CD4-positive, alpha-beta T cell treated with Interleukin-4 for 1 hour (primary cell): ENCODE measurements at regions not wholly inside any gene's neighbourhood (a gene's known extent, or its start where the extent isn't known, plus 50 kb on each side); places are given as distances from the start of the nearest gene placed in this dataset.

Experiments used
- DNase-seq, 2 donors: peaks; one replicate each; pipeline ENCODE4 v3.0.0-alpha.2; 2020 to 2022

DNA sequence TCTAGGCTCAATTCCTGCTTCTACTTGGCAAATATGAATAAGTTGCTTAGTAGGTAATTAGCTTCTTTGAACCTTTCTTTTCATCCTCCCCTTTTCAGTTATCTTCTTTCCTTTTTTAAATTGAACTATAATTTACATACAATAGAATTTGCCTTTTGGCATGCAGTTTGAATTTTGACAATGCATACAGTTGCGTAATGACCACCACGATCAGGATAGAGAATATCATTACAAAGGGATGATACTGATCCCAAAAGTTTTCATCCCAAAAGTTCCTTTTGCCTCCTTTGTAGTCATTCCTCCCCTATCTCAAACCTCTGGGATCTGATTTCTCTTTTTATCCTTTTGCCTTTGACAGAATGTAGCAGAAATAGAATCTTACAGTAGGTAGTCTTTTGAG, 164.4 kb downstream of the NOC3L start:
- no peak for DNase-seq

- DNase-seq: no peak
These were observed 163.2 kb downstream of the NOC3L start for GRCh38 chr10:94199565-94199964.

DNA sequence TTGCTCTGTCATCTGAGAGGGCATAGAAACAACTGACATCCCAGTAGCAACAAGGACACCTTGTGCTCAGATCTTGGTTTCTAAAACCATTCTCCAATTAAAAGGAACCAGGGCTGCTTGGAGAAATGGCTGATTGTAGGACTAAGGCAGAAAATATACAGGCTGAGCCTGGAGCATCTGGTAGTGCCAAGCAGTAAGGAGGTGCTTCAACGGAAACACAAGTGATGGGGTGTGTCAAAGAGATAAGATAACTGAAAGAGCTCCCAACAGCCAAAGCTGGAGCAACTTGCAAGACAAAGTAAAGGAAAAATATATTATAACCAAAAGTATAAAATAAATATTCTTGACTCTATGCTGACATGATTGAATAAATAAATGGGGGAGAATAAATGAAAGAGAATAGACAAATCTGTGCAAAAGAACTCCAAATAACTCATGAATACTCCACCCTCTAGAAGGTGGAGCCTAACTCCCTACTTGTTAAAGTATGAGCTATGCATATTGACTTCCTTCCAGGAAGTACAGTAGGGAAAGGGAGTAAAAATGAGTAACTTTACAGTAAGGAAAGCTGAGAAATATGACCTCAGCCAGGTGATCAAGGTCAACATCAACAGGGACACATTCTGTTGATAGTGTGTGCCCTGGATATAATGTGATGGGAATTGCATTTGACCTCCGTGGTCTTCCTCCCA, 162.4 kb downstream of the NOC3L start:
- DNase-seq: no peak

GRCh38 chr10:94205396-94205831, 157.3 kb downstream of the NOC3L start:
- DNase-seq: no peak

DNA sequence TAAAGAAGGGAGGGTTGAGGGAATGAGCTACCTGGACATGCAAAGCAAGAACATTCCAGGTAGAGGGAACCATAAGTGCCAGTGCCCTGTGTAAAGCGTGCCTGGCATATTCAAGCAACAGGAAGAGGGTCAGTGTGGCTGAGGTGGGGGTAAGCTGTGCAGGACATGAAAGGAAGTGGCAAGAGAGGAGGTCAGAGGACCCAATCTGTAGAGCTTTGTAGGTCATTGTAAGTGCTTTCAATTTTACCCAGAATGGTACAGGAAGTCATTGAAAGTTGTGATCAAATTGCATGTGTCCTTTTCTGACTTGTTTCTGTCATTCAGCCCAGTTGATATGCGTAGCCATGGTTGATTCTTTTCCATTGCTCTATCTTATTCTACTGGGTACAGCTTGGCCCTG, 156.6 kb downstream of the NOC3L start:
- DNase-seq: no peak

- DNase-seq: no peak
These were observed 154.4 kb downstream of the NOC3L start for GRCh38 chr10:94208315-94208714.

DNA sequence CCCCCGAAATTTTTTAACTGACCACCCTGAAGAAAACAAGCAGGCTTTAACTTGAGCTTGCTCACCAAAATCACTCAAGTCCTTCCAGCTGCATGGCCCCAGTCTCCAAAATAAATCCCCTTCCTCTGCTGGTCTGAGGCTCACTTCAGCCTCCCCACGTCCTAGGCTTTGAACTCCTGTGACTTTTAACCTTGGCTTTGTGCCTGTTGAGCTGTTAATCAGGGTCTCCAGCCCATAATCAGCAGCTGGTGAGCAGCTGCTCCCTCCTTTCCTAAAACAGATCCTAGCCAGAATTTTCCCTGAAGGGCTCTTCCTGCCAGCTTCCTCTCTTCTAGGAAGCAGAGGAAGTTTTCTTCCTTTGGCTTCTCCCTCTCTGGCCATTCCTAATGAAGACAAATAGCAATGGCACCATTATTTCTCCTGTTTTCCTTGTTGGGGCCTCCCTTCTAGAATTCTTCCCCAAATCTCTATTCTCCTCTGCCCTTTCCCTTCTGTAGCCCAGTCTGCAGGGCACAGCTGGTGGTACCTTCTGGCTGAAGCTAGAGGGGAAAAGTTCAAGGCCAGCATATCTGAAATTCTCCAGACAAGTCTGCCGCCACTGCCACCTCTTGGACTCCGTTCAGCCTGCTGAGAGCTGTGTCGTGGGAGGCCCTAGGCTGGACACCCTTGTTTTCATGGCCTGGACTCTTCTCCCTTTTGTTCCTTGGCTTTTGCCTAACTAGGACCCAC, 152.1 kb downstream of the NOC3L start:
- DNase-seq: no peak

DNA sequence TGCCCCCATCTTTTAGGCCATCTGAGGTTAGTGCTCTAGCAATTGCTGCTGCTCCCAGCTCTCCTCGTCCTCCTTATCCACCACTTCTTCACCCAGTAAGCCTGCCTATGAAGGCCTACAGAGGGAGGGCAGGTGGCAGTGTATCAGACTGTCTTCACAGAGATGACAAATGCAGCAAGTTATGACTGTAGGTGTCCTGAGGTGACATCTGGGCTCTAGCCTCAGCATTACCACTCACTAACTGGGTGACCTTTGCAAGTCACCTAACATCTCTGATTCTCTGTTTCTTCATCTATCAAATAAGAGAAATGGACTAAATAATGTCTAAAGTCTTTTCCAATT, 151.6 kb downstream of the NOC3L start:
- no peak for DNase-seq

GRCh38 chr10:94213001-94213530, 149.7 kb downstream of the NOC3L start:
- no peak for DNase-seq

GRCh38 chr10:94213980-94214379, 148.8 kb downstream of the NOC3L start:
- no peak for DNase-seq

DNA sequence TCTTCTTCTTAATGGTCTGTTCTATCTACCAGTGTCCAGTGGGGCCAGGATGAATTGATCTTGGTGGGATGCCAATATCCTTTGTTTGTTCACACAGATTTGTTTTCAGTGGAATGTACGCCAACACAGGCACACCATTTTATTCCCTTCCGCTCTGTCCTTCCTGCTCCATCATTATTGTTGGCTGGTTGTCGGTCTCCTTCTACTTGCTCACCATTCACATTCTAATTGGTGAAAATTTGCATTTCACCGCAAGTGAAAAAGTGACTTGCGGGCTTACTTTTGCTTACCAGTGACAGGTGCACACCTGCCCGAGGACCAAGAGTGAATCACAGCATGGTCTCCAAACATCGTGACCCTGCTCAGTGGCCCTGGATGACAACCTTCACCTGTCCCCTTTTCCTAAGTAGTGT, 148.3 kb downstream of the NOC3L start:
- DNase-seq: no peak

DNA sequence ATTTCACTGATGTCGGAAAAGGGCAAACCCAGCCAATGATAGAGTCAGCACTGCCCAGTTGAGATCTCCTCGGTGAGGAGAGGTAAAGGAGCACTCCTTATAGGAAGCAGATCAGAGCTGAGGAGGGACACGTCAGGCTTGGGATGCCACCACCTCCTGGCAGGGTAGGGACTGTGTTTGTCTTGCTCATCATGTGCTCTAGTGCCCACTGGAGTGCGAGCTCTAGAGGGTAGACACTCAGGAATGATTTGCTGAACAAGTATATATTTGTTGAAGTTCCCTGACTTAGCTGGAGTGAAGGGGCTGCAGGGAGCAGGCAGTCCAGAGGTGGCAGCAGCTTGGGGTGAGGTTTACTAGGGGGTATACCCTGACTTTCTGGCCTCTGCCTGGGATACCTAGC, 146.5 kb downstream of the NOC3L start:
- DNase-seq: no peak

GRCh38 chr10:94217411-94217810, 145.3 kb downstream of the NOC3L start:
- no peak for DNase-seq

GRCh38 chr10:94218493-94219183, 144.1 kb downstream of the NOC3L start:
- no peak for DNase-seq

- no peak for DNase-seq
These were observed 142.9 kb downstream of the NOC3L start for GRCh38 chr10:94219829-94220228.

- DNase-seq: no peak
These were observed 142.0 kb downstream of the NOC3L start for GRCh38 chr10:94220717-94221116.

- DNase-seq: no peak
These were observed 138.9 kb downstream of the NOC3L start for GRCh38 chr10:94223702-94224370.

- DNase-seq: no peak
These were observed 138.1 kb downstream of the NOC3L start for GRCh38 chr10:94224656-94225055.

GRCh38 chr10:94225589-94225988, 137.2 kb downstream of the NOC3L start:
- no peak for DNase-seq

DNA sequence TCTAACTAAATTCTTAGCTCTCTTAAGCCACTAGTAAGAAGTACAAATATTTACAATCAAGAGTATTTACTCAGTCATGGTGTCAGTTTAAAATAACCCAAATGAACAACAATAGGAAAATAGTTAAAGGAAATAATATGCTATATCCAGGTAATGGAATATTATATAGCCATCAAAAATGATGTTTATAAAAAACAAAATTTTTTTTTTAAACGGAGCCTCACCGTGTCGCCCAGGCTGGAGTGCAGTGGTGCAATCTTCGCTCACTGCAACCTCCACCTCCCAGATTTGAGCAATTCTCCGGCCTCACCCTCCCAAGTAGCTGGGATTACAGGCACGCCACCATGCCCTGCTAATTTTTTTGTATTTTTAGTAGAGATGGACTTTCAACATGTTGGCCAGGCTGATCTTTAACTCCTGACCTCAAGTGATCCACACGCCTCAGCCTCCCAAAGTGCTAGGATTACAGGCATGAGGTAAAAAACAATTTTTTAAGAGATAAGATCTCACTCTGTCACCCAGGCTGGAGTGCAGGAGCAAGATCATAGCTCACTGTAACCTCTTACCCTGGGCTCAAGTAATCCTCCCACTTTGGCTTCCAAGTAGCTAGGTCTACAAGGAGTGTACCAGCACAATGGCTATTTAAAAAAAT, 132.5 kb downstream of the NOC3L start:
- no peak for DNase-seq

DNA sequence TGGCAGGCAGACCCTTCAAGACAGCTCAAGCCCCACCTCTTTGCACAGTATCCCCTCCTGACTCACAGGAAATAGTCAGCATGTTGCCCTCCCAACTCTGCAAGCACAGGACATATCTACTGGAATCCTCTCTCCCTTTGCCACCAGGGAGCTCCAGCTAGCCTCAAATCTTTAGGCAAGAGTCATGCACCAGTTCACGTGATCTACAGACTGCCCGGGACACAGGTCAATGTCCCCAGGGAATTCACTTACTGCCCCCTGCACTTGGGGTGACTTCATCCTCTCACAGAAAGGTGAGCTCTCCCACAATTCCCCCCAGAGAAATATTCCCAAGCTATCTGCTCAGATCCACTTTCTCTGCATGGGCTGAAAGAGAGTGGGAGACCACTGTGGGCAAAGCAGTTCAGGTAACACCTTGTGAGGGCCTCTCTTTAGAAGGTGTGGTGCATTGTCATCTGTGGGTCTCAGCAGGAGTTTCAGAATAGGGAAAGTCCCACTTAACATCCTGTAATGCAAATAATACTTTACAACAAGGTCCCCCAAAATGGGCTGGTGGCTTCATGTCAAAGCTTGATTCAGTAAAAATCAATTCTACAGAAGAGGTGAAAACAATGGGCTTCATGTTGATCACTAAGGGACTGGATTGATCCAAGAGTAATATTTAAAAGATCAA, 129.9 kb downstream of the NOC3L start:
- no peak for DNase-seq

DNA sequence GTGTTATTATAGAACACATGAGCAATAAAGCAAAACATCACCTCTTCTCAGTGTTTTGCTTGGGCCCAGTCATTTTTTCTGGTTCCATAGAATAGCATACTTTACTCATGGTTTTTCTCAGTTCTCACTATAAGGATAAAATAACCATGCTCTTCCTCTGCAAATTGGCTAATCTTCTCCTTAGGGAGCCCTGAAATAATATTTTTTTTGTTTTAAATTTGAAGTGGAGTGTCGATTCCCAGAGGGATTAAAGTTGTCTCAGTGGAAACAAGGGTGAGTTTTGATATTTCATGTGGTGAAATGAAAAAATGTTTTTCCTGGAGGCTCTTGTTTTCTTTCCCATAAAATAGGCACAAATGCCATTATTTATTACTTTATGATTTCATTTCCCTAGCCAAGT, 127.3 kb downstream of the NOC3L start:
- no peak for DNase-seq
